Stomach (tissue), 8 donors: ENCODE measurements at regions not wholly inside any gene's neighbourhood (a gene's known extent, or its start where the extent isn't known, plus 50 kb on each side); places are given as distances from the start of the nearest gene placed in this dataset.
"Not testable (repeated sequence)": the region's sequence is repeated elsewhere in the genome, so short reads cannot be mapped to it uniquely, and the experiment has no call there.

Experiments
- DNase-seq, 2 donors: peaks; one replicate each; pipeline versions ENCODE4 v3.0.0 to v3.0.0-alpha.2; 2013 to 2019
- H3K27ac ChIP-seq, 5 donors: fragments of 200-600 bp in 4 of 5; sonication (generic) in 4 of 5; one replicate each; pipeline ENCODE4 v1.5.1; 2013 to 2019; ENCODE audit warnings: mild to moderate bottlenecking in 1 of 5, moderate library complexity in 1 of 5
- H3K27me3 ChIP-seq, 3 donors: fragments of 200-600 bp; sonication (generic); one replicate each; pipeline ENCODE4 v1.5.1; 2017 to 2019; ENCODE audit warnings: mixed run types in 1 of 3
- H3K36me3 ChIP-seq, 4 donors: fragments of 200-600 bp; sonication (generic); 1 replicate in 3 of 4; 2 replicates in 1 of 4; pipeline ENCODE4 v1.5.1; 2016 to 2019
- H3K4me1 ChIP-seq, 4 donors: fragments of 200-600 bp; sonication (generic); one replicate each; pipeline ENCODE4 v1.5.1; 2016 to 2019
- H3K4me3 ChIP-seq, 4 donors: fragments of 200-600 bp; sonication (generic) in 3 of 4; one replicate each; pipeline ENCODE4 v1.5.1; 2016 to 2019; ENCODE audit warnings: mild to moderate bottlenecking in 1 of 4
- H3K9me3 ChIP-seq, 4 donors: fragments of 200-600 bp; sonication (generic); one replicate each; pipeline ENCODE4 v1.5.1; 2016 to 2019
- EP300 ChIP-seq: sonication (generic); formaldehyde crosslinking; IDR thresholded peaks from one replicate; pipeline ENCODE4 v1.6.1; 2017; ENCODE audit warnings: antibody characterized with exemption
- POLR2A ChIP-seq, 4 donors: fragments of 450-650 bp; IDR thresholded peaks; one replicate each; pipeline ENCODE4 v1.6.1; 2016; ENCODE audit warnings: antibody characterized with exemption in 4 of 4, control low read depth in 2 of 4, mild to moderate bottlenecking in 1 of 4, moderate library complexity in 1 of 4
- POLR2AphosphoS5 ChIP-seq, 3 donors: sonication (generic); formaldehyde crosslinking; IDR thresholded peaks; one replicate each; pipeline ENCODE4 v1.6.1; 2016; ENCODE audit warnings: antibody characterized with exemption in 3 of 3
- WGBS, 5 donors: extraction: QIAGEN DNeasy Blood & Tissue Kit in 3 of 5; methylation state at CpG; one replicate each; pipeline versions ENCODE4 v1.1.5 to v1.1.7; 2013 to 2018; 5-methylcytosine and 5-hydroxymethylcytosine counted together
- intact Hi-C: fragments of 100-400 bp; cut with DNase I; formaldehyde crosslinking; loops from one replicate; pipeline ENCODE4 v1.15.1; 2023; ENCODE audit warnings: low total_unique reads
- TF ChIP-seq, protein P1 (sequence below), 7 experiments: fragments of 450-650 bp in 4 of 7; fragments of 200-600 bp in 3 of 7; sonication (generic) in 3 of 7; IDR thresholded peaks; one replicate each; pipeline ENCODE4 v1.5.1; 2016 to 2019; ENCODE audit warnings: antibody characterized with exemption in 7 of 7, control low read depth in 2 of 7, mild to moderate bottlenecking in 1 of 7
- donor health status: healthy with polysubstance abuse.
- donor health status: Bipolar disorder and iron deficiency.
- donor health status: healthy.

DNA sequence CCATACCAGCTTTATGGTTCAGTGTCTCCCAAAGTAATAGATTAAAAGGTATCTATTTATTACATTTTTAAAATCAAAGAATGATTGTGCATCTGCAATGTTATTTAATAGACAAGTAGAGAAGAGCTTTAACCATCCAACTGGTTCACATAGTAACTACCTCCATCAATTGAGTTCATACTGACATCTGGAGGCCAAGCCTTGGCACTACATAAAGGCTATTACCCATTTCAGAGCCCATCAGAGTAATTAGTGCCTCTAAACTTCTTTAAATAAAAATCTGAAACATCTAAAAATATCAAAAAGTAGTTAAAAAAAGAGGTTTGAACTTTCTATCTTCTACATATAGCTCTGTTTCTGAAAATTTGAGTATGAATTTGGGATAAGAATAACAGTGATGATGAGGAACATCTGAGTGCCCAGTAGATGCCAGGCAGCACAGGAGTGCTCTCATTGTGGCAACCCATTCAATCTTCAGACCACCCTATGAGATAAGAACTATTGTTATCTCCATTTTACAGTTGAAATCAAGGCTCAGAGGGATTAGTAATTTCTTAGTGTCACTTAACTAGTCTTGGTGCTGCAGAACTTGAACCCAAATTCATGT, 132.9 kb upstream of the DAAM1 start:
- intact Hi-C loops = loop anchor here (5.0 kb wide), 1 partner anchor 553 kb away; no protein-coding TSS in a partner anchor
- no peak for TF ChIP-seq POLR2A (IDR thresholded peaks at IDR 0.05)
- no peak for TF ChIP-seq POLR2AphosphoS5 (IDR thresholded peaks at IDR 0.05)
- TF ChIP-seq, protein P1, sequence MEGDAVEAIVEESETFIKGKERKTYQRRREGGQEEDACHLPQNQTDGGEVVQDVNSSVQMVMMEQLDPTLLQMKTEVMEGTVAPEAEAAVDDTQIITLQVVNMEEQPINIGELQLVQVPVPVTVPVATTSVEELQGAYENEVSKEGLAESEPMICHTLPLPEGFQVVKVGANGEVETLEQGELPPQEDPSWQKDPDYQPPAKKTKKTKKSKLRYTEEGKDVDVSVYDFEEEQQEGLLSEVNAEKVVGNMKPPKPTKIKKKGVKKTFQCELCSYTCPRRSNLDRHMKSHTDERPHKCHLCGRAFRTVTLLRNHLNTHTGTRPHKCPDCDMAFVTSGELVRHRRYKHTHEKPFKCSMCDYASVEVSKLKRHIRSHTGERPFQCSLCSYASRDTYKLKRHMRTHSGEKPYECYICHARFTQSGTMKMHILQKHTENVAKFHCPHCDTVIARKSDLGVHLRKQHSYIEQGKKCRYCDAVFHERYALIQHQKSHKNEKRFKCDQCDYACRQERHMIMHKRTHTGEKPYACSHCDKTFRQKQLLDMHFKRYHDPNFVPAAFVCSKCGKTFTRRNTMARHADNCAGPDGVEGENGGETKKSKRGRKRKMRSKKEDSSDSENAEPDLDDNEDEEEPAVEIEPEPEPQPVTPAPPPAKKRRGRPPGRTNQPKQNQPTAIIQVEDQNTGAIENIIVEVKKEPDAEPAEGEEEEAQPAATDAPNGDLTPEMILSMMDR (IDR thresholded peaks at IDR 0.05) = peak in 4 of 7 experiments; percentile 59 to 69 (median 62)
- Histone ChIP-seq H3K27ac (no peak overlapping the region), H3K27me3 (no peaks in the 10 kb centered on the region), H3K36me3 (no peaks in the 10 kb centered on the region), H3K4me3 (no peak overlapping the region), H3K9me3 (no peaks in the 10 kb centered on the region), H3K4me1 (no peaks in the 10 kb centered on the region)
- DNase-seq = peak; percentile 26 to 71

DNA sequence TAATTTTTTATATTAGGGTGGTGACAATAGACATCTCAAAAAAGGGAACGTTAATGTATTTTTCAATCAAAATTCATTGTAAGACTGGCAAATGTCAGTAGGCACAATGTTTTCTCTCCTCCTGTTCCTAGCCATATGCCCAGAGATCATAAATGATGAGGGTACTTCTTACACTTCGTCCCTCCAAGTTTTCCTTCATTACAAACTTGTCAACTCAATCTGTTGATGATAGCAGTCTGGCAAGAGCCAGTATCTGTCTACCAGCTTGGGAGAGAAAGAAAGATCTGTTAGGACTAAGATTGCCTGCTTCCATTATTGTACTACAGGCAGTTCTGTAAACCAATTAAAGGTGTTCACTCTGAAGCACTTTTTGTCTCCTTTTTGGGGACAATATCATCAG, 130.9 kb upstream of the DAAM1 start:
- TF ChIP-seq, protein P1 (IDR thresholded peaks at IDR 0.05) = no peak
- TF ChIP-seq EP300 = no peak
- TF ChIP-seq POLR2A (IDR thresholded peaks at IDR 0.05) = no peak
- TF ChIP-seq POLR2AphosphoS5 (IDR thresholded peaks at IDR 0.05) = no peak
- Histone ChIP-seq H3K4me1 (no peaks in the 10 kb centered on the region), H3K36me3 (no peaks in the 10 kb centered on the region), H3K27ac (no peak overlapping the region), H3K4me3 (no peak overlapping the region), H3K9me3 (no peaks in the 10 kb centered on the region), H3K27me3 (no peaks in the 10 kb centered on the region)
- intact Hi-C loops = loop anchor here (5.0 kb wide), 1 partner anchor 555 kb away; no protein-coding TSS in a partner anchor
- 62 to 78% (median 75%) methylated on average over 2 of the region's 2 CpGs for WGBS, 5 donors
- DNase-seq = no peak

DNA sequence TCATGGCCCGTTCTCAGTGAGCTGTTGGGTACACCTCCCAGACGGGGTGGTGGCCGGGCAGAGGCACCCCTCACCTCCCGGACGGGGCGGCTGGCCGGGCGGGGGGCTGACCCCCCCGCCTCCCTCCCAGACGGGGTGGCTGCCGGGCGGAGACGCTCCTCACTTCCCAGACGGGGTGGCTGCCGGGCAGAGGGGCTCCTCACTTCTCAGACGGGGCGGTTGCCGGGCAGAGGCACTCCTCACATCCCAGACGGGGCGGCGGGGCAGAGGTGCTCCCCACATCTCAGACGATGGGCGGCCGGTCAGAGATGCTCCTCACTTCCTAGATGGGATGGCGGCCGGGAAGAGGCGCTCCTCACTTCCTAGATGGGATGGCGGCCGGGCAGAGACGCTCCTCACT, 129.7 kb upstream of the DAAM1 start:
- intact Hi-C loops = loop anchor here (5.0 kb wide), 1 partner anchor 556 kb away; no protein-coding TSS in a partner anchor
- H3K4me3 ChIP-seq, H3K27ac ChIP-seq, H3K36me3 ChIP-seq, DNase-seq, H3K4me1 ChIP-seq, H3K27me3 ChIP-seq: not testable (repeated sequence)
- peaks cover 0 to 12% (median 6%) of the 10 kb centered on the region in 4 donors for H3K9me3 ChIP-seq
- 92 to 96% (median 94%) methylated on average over 13 to 30 of the region's 30 CpGs for WGBS, 5 donors

DNA sequence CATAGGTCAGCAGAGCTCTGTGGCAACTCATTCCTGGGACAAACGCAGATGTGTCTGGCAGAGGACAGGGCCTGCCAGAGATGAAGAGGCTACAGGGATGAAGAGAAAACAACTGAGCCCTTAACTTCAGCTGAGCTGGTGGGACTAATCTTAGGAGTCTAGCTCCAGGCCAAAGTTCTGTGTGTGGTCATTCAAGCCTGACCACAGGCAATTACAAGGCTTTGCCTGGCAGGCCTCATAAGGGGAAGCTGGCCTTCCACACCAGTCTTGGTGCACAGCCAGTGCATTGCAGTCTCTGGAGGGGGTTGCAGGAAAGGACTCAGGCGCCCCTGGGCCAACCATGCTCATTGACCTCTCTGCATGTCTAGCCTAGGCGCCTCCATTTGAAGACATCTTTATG, 127.6 kb upstream of the DAAM1 start:
- TF ChIP-seq, protein P1 (IDR thresholded peaks at IDR 0.05) = no peak
- TF ChIP-seq POLR2AphosphoS5 (IDR thresholded peaks at IDR 0.05) (no peak), EP300 (no peak), POLR2A (IDR thresholded peaks at IDR 0.05) (no peak)
- intact Hi-C loops = no loop called here
- Histone ChIP-seq H3K27ac (no peak overlapping the region), H3K4me1 (no peaks in the 10 kb centered on the region), H3K27me3 (no peaks in the 10 kb centered on the region), H3K9me3 (peaks cover 0 to 13% (median 6%) of the 10 kb centered on the region in 4 donors), H3K36me3 (no peaks in the 10 kb centered on the region), H3K4me3 (no peak overlapping the region)
- no peak for DNase-seq
- 67 to 97% (median 92%) methylated on average over 3 of the region's 3 CpGs for WGBS, 5 donors

DNA sequence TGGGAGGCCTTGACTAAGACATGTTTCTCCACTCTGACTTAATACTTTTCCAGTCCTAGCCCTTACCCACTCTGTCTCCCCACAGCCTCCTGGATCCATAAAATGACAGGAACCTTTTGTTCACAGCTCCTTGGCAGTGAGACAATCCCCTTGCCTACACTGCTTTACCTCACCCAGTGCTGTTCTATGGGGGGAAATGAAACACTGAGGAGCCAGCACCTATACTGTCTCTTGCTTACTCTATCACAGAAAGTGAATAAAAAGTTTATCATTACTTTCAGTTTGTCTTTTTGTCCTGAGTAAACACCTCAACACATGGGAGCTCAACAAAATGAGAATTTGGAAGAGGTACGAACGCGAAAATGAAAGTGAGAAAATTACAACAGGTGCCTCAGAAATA, 127.2 kb upstream of the DAAM1 start:
- Histone ChIP-seq H3K27ac (no peak overlapping the region), H3K36me3 (no peaks in the 10 kb centered on the region), H3K4me1 (no peaks in the 10 kb centered on the region), H3K9me3 (peaks cover 0 to 13% (median 6%) of the 10 kb centered on the region in 4 donors), H3K4me3 (no peak overlapping the region), H3K27me3 (no peaks in the 10 kb centered on the region)
- intact Hi-C loops = no loop called here
- 37 to 63% (median 44%) methylated on average over 3 of the region's 3 CpGs for WGBS, 5 donors
- DNase-seq = no peak
- TF ChIP-seq POLR2A (IDR thresholded peaks at IDR 0.05) (no peak), EP300 (no peak), POLR2AphosphoS5 (IDR thresholded peaks at IDR 0.05) (no peak)
- TF ChIP-seq, protein P1 (IDR thresholded peaks at IDR 0.05) = no peak
